H1 (cell line): ENCODE measurements at regions not wholly inside any gene's neighbourhood (a gene's known extent, or its start where the extent isn't known, plus 50 kb on each side); places are given as distances from the start of the nearest gene placed in this dataset.

ENCODE experiments used
- CTCF ChIA-PET: fragments of 300-600 bp; sonication (Branson Sonifier 250); formaldehyde crosslinking; loops from one replicate; lab custom pipeline; 2021; ENCODE audit not compliant: partially characterized antibody; lab: Charles Lee
- POLR2A ChIA-PET: fragments of 300-600 bp; sonication (Branson Sonifier 250); formaldehyde crosslinking; loops from one replicate; lab custom pipeline; 2021; ENCODE audit warnings: inconsistent platforms; ENCODE audit not compliant: partially characterized antibody; lab: Charles Lee
- DNase-seq, 2 experiments: peaks; one replicate each; pipeline versions ENCODE4 v3.0.0 to v3.0.0-alpha.2; 2010 to 2022; ENCODE audit warnings: low spot score in 2 of 2, low read depth in 1 of 2, mixed read lengths in 1 of 2
- FAIRE-seq: peaks from 2 replicates; lab custom pipeline; 2011; peaks lifted over from hg19 to GRCh38; lab: Jason Lieb, UNC
- H2AFZ ChIP-seq: 2 replicates; pipeline ENCODE4 v1.8.1; 2012; ENCODE audit warnings: low read length, inconsistent platforms
- H2AK5ac ChIP-seq: 2 replicates; pipeline ENCODE4 v1.6.1; 2013; ENCODE audit warnings: low read depth, low read length
- H2BK120ac ChIP-seq: replicated peaks from 2 replicates; pipeline ENCODE3; 2013; ENCODE audit warnings: low read depth, low read length, inconsistent platforms
- H2BK12ac ChIP-seq: 2 replicates; pipeline ENCODE4 v1.6.1; 2013; ENCODE audit warnings: low read depth, low read length
- H2BK15ac ChIP-seq: 2 replicates; pipeline ENCODE4 v1.6.1; 2013; ENCODE audit warnings: low read length
- H2BK20ac ChIP-seq: 2 replicates; pipeline ENCODE4 v1.6.1; 2013; ENCODE audit warnings: low read length
- H2BK5ac ChIP-seq: 2 replicates; pipeline ENCODE4 v1.6.1; 2013; ENCODE audit warnings: low read depth, low read length
- H3K14ac ChIP-seq: 2 replicates; pipeline ENCODE4 v1.6.1; 2013; ENCODE audit warnings: inconsistent platforms; ENCODE audit not compliant: insufficient read length
- H3K18ac ChIP-seq: 2 replicates; pipeline ENCODE4 v1.6.1; 2013; ENCODE audit warnings: low read length; ENCODE audit errors: extremely low read depth
- H3K23ac ChIP-seq: 2 replicates; pipeline ENCODE4 v1.6.1; 2013; ENCODE audit warnings: inconsistent platforms; ENCODE audit not compliant: insufficient read length
- H3K23me2 ChIP-seq: 2 replicates; pipeline ENCODE4 v1.6.1; 2013; ENCODE audit warnings: low read depth, low read length
- H3K27ac ChIP-seq: 2 replicates; pipeline ENCODE4 v1.6.1; 2011; ENCODE audit warnings: low read depth, low read length, inconsistent platforms
- H3K27me3 ChIP-seq, 4 experiments: replicated peaks in 1 of 4; 1 replicate in 1 of 4; 2 replicates in 3 of 4; pipeline versions ENCODE4 v1.6.1 to v1.8.1; 2011 to 2013; ENCODE audit warnings: low read length in 3 of 4, mild to moderate bottlenecking in 3 of 4, inconsistent platforms in 2 of 4, mixed read lengths in 2 of 4, moderate library complexity in 1 of 4; ENCODE audit not compliant: control insufficient read depth in 3 of 4, insufficient read depth in 3 of 4; ENCODE audit errors: extremely low read depth in 1 of 4
- H3K36me3 ChIP-seq, 4 experiments: 2 replicates each; pipeline versions ENCODE4 v1.6.1 to v1.8.1; 2011 to 2013; ENCODE audit warnings: mild to moderate bottlenecking in 4 of 4, low read length in 3 of 4, moderate library complexity in 2 of 4, control low read depth in 1 of 4, inconsistent platforms in 1 of 4; ENCODE audit not compliant: insufficient read depth in 4 of 4, control insufficient read depth in 2 of 4
- H3K4ac ChIP-seq: replicated peaks from 2 replicates; pipeline ENCODE3; 2013; ENCODE audit warnings: low read length, low read depth, mixed read lengths, inconsistent platforms; ENCODE audit not compliant: insufficient read length
- H3K4me1 ChIP-seq, 4 experiments: replicated peaks in 1 of 4; 1 replicate in 1 of 4; 2 replicates in 3 of 4; pipeline versions ENCODE4 v1.6.1 to v1.8.1; 2011 to 2013; ENCODE audit warnings: low read length in 3 of 4, inconsistent platforms in 2 of 4, mixed read lengths in 1 of 4; ENCODE audit not compliant: insufficient read depth in 4 of 4, control insufficient read depth in 3 of 4
- H3K4me2 ChIP-seq, 2 experiments: 2 replicates each; pipeline versions ENCODE4 v1.6.1 to v1.8.1; 2011 to 2013; ENCODE audit warnings: low read depth in 2 of 2, low read length in 2 of 2, control low read depth in 1 of 2, inconsistent platforms in 1 of 2, mild to moderate bottlenecking in 1 of 2; ENCODE audit not compliant: insufficient read depth in 1 of 2
- H3K4me3 ChIP-seq, 4 experiments: fragments of 200-600, 300-600 bp in 1 of 4; sonication (generic), shearing (Covaris generic), sonication (Bioruptor Twin) in 1 of 4; 2 replicates each; pipeline versions ENCODE4 v1.5.1 to v1.8.1; 2011 to 2016; ENCODE audit warnings: low read length in 4 of 4, low read depth in 3 of 4, control low read depth in 2 of 4, inconsistent platforms in 2 of 4, mild to moderate bottlenecking in 2 of 4, mixed read lengths in 1 of 4, moderate library complexity in 1 of 4; ENCODE audit not compliant: insufficient read depth in 2 of 4; ENCODE audit errors: extremely low read depth in 1 of 4
- H3K56ac ChIP-seq: replicated peaks from 2 replicates; pipeline ENCODE3; 2013; ENCODE audit warnings: low read depth, mild to moderate bottlenecking, mixed read lengths, low read length, inconsistent platforms; ENCODE audit not compliant: insufficient read length
- H3K79me1 ChIP-seq: 2 replicates; pipeline ENCODE4 v1.6.1; 2013; ENCODE audit warnings: low read depth, low read length, control low read depth
- H3K79me2 ChIP-seq, 2 experiments: 2 replicates each; pipeline versions ENCODE4 v1.6.1 to v1.8.1; 2012 to 2013; ENCODE audit warnings: low read length in 2 of 2, mild to moderate bottlenecking in 2 of 2, inconsistent platforms in 1 of 2; ENCODE audit not compliant: insufficient read depth in 2 of 2, control insufficient read depth in 1 of 2
- H3K9ac ChIP-seq, 4 experiments: replicated peaks in 1 of 4; 1 replicate in 1 of 4; 2 replicates in 3 of 4; pipeline versions ENCODE4 v1.6.1 to v1.8.1; 2011 to 2013; ENCODE audit warnings: low read depth in 3 of 4, low read length in 3 of 4, control low read depth in 2 of 4, mild to moderate bottlenecking in 2 of 4, moderate library complexity in 2 of 4, inconsistent platforms in 1 of 4; ENCODE audit errors: extremely low read depth in 1 of 4
- H3K9me3 ChIP-seq, 2 experiments: 2 replicates each; pipeline versions ENCODE4 v1.6.1 to v1.8.1; 2012 to 2013; ENCODE audit warnings: mild to moderate bottlenecking in 2 of 2, moderate library complexity in 2 of 2, control low read depth in 1 of 2, inconsistent platforms in 1 of 2, low read depth in 1 of 2, low read length in 1 of 2, mixed read lengths in 1 of 2; ENCODE audit not compliant: insufficient read depth in 2 of 2
- H4K20me1 ChIP-seq, 2 experiments: replicated peaks in 1 of 2; 2 replicates each; pipeline versions ENCODE3 to v1.8.1; 2011 to 2013; ENCODE audit warnings: inconsistent platforms in 2 of 2, low read length in 2 of 2, mild to moderate bottlenecking in 1 of 2; ENCODE audit not compliant: insufficient read depth in 2 of 2, control insufficient read depth in 1 of 2
- H4K5ac ChIP-seq: 2 replicates; pipeline ENCODE4 v1.6.1; 2013; ENCODE audit warnings: low read length, low read depth, mixed read lengths, inconsistent platforms; ENCODE audit not compliant: insufficient read length
- H4K8ac ChIP-seq: 2 replicates; pipeline ENCODE4 v1.8.0; 2013; ENCODE audit warnings: mild to moderate bottlenecking, moderate library complexity, low read length, inconsistent platforms; ENCODE audit not compliant: insufficient read depth; ENCODE audit errors: extremely low read depth
- H4K91ac ChIP-seq: replicated peaks from 2 replicates; pipeline ENCODE3; 2013; ENCODE audit warnings: low read length, mixed read lengths, inconsistent platforms; ENCODE audit not compliant: insufficient read length
- BACH1 ChIP-seq: IDR thresholded peaks from 2 replicates; pipeline ENCODE4 v1.6.1; 2012; ENCODE audit warnings: low read length, improper control_type of control experiment
- CBX5 ChIP-seq: fragments of 300-800, 300-1000 bp; sonication (generic); IDR thresholded peaks from 2 replicates; pipeline ENCODE4 v1.7.1; 2016; ENCODE audit warnings: antibody characterized with exemption, low read length, low read depth
- CBX8 ChIP-seq: fragments of 300-800, 300-1000 bp; sonication (generic); IDR thresholded peaks from 2 replicates; pipeline ENCODE4 v1.7.1; 2016; ENCODE audit warnings: low read depth, low read length, borderline replicate concordance
- CREB1 ChIP-seq: IDR thresholded peaks from 2 replicates; pipeline ENCODE4 v1.6.1; 2012; ENCODE audit warnings: inconsistent platforms
- CTBP2 ChIP-seq: IDR thresholded peaks from 2 replicates; pipeline ENCODE4 v1.7.0; 2011; ENCODE audit warnings: borderline replicate concordance, mild to moderate bottlenecking, moderate library complexity, mixed read lengths, low read length; ENCODE audit not compliant: insufficient read depth, insufficient read length
- KDM1A ChIP-seq: fragments of 200-600, 300-600 bp; sonication (generic); IDR thresholded peaks from 2 replicates; pipeline ENCODE4 v1.7.1; 2016; ENCODE audit warnings: mild to moderate bottlenecking, low read length, borderline replicate concordance
- PHF8 ChIP-seq: fragments of 200-600 bp; sonication (generic); conservative IDR thresholded peaks from 2 replicates; pipeline ENCODE4 v1.7.1; 2012; ENCODE audit warnings: low read depth, mild to moderate bottlenecking, inconsistent platforms, low read length, moderate library complexity
- RFX5 ChIP-seq: IDR thresholded peaks from 2 replicates; pipeline ENCODE4 v1.6.1; 2011; ENCODE audit warnings: low read depth, low read length, improper control_type of control experiment, borderline replicate concordance
- RNF2 ChIP-seq: fragments of 200-900, 300-1000 bp; sonication (generic); IDR thresholded peaks from 2 replicates; pipeline ENCODE4 v1.7.1; 2016; ENCODE audit warnings: borderline replicate concordance, low read depth, mild to moderate bottlenecking, antibody characterized with exemption, low read length; ENCODE audit not compliant: poor library complexity, severe bottlenecking; ENCODE audit errors: missing control alignments
- SAP30 ChIP-seq: fragments of 300-600 bp; sonication (generic); IDR thresholded peaks from 2 replicates; pipeline ENCODE4 v1.7.1; 2012; ENCODE audit warnings: low read length, moderate library complexity, mild to moderate bottlenecking, inconsistent platforms; ENCODE audit not compliant: insufficient read depth, insufficient replicate concordance
- SIX5 ChIP-seq: IDR thresholded peaks from 2 replicates; pipeline ENCODE4 v1.6.1; 2011; ENCODE audit warnings: mild to moderate bottlenecking, low read depth, low read length
- SUZ12 ChIP-seq: fragments of 200-600 bp; sonication (generic); IDR thresholded peaks from 2 replicates; pipeline ENCODE4 v1.6.1; 2012; ENCODE audit warnings: mild to moderate bottlenecking, inconsistent platforms, low read length, moderate library complexity, mixed read lengths
- TBP ChIP-seq: IDR thresholded peaks from 2 replicates; pipeline ENCODE4 v1.6.1; 2011; ENCODE audit warnings: low read depth, low read length, improper control_type of control experiment
- ZNF274 ChIP-seq: IDR thresholded peaks from 2 replicates; pipeline ENCODE4 v1.7.0; 2012; ENCODE audit warnings: low read length, borderline replicate concordance; ENCODE audit errors: extremely low read depth
- WGBS, 2 experiments: shearing (Covaris generic) in 1 of 2; methylation state at CpG; one replicate each; pipeline versions ENCODE4 v1.1.6 to v1.1.7; 2013 to 2015; ENCODE audit warnings: low lambda C conversion rate in 2 of 2, mixed read lengths in 2 of 2, inconsistent platforms in 1 of 2, low coverage in 1 of 2, missing lambda C conversion rate in 1 of 2; ENCODE audit not compliant: insufficient replicate concordance in 2 of 2, insufficient coverage in 1 of 2, insufficient read length in 1 of 2; ENCODE audit errors: extremely low coverage in 1 of 2, missing lambda C conversion rate in 1 of 2; 5-methylcytosine and 5-hydroxymethylcytosine counted together

- Histone ChIP-seq H3K4me1 (no peaks in the 10 kb centered on the region), H3K27me3 (no peaks in the 10 kb centered on the region), H3K27ac (no peak overlapping the region), H3K4ac (no peak overlapping the region), H2BK12ac (no peak overlapping the region), H2BK5ac (no peak overlapping the region), H3K79me1 (no peaks in the 10 kb centered on the region), H3K9me3 (no peaks in the 10 kb centered on the region), H3K18ac (no peak overlapping the region), H4K20me1 (no peaks in the 10 kb centered on the region), H3K79me2 (no peaks in the 10 kb centered on the region), H3K14ac (no peak overlapping the region), H4K8ac (no peak overlapping the region), H3K56ac (no peak overlapping the region), H4K5ac (no peak overlapping the region), H3K4me2 (no peak overlapping the region), H2BK15ac (no peak overlapping the region), H2AK5ac (no peak overlapping the region), H2BK120ac (no peak overlapping the region), H2BK20ac (no peak overlapping the region), H3K23me2 (no peaks in the 10 kb centered on the region), H3K4me3 (no peak overlapping the region), H3K36me3 (no peaks in the 10 kb centered on the region), H3K9ac (no peak overlapping the region), H3K23ac (no peak overlapping the region), H4K91ac (no peak overlapping the region), H2AFZ (no peak overlapping the region)
- DNase-seq (no peak), FAIRE-seq (no peak)
- WGBS, 2 experiments = 94% methylated on average over 4 of the region's 4 CpGs; no CpG with 5 or more reads in 1 of the 2 experiments
- CTCF ChIA-PET = interaction anchor here (0.5 kb wide), 1 partner anchor 791 kb away, joined by 3 read pairs; no protein-coding TSS in a partner anchor
- POLR2A ChIA-PET = no interaction called here
- no peak for TF ChIP-seq SUZ12
- TF ChIP-seq CREB1 = no peak
- no peak for TF ChIP-seq SAP30
- TF ChIP-seq ZNF274 = no peak
- TF ChIP-seq TBP = no peak
- TF ChIP-seq BACH1 = no peak
- no peak for TF ChIP-seq PHF8
- no peak for TF ChIP-seq CBX5
- no peak for TF ChIP-seq CBX8
- TF ChIP-seq SIX5 = no peak
- no peak for TF ChIP-seq RFX5
- TF ChIP-seq CTBP2 = no peak
- TF ChIP-seq RNF2 = no peak
- TF ChIP-seq KDM1A = no peak
These were observed 126.4 kb downstream of the OPN5 start for GRCh38 chr6:47908271-47908670.
